NCI-H1105 (cell line): ENCODE measurements at regions not wholly inside any gene's neighbourhood (a gene's known extent, or its start where the extent isn't known, plus 50 kb on each side); places are given as distances from the start of the nearest gene placed in this dataset.
A peak's percentile ranks its signal among the peaks of the same experiment; 100 is the strongest.

Experiments
- DNase-seq: peaks from one replicate; lab custom pipeline; 2025; lab: John Stamatoyannopoulos, UW

DNA sequence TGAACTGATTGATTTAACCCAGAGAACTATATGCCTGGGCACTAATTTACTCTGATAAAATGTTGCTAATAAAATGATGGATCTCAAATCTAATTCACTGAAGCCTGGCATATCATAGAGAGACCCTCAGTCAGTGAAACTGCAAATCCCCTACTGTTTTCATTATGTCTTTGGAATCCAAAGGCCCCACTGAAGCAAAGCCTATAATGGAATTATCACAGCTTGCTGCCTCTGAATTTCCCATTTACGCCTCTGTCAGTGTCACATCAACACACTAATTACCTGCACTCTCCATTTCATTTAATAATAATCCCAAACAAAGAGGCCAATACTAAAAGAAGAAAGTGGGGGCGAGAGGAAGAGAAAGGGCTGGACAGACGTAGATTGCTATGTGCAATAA is 470.9 kb downstream of the MBD2 start:
- no peak for DNase-seq

DNA sequence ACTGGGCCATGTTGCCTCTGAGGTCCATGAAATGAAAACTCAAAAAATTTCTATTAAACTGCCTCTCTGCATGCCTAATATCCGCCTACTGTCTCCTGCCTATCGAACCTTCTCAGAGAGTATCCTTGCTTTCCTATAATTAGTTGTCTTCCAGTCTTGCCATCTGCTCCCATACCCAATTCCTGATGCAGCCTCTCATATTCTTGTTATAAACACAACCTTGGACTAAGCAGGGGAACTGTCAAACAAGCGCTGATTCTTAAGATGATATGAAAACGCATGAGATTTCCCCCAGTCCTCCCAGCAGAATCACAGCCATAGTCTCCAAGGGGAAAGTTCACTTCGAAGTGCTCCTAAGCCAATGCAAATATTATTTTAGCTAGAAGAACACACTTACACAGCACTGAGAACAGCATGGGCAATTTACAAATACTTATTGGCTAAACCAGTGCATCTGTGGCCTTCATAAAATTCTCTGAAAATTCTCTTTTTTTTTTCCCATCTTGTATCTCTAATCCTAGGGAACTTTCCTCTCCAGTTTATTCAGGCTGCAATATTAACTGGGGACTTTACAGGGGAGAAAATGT is 471.6 kb downstream of the MBD2 start:
- no peak for DNase-seq

DNA sequence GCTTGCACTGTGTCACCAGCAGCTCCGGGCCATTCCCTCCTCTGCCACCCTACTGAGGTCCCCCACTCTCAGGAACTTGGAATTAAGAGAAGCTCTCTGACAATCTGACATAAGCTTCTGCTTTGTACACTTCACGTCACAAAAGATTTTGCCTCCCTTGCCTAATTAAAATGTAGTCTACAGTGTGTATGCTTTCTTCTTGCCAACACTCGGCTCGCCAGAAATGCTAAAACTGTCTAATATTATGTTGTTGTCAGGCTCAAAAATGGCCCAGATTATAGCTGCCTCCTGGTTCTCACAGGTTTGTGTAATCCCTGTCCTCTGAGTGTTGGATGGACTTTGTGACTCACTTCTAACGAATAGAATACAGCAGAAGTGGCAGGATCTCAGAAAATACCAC is 474.7 kb downstream of the MBD2 start:
- no peak for DNase-seq

- no peak for DNase-seq
Measured at GRCh38 chr18:53747663-53748160, 476.8 kb downstream of the MBD2 start.

- DNase-seq = no peak
Measured at GRCh38 chr18:53747210-53747609, 477.3 kb downstream of the MBD2 start.

GRCh38 chr18:53745986-53746385 is 478.5 kb downstream of the MBD2 start:
- DNase-seq = no peak

- no peak for DNase-seq
Measured at GRCh38 chr18:53745224-53745967, 479.1 kb downstream of the MBD2 start.

DNA sequence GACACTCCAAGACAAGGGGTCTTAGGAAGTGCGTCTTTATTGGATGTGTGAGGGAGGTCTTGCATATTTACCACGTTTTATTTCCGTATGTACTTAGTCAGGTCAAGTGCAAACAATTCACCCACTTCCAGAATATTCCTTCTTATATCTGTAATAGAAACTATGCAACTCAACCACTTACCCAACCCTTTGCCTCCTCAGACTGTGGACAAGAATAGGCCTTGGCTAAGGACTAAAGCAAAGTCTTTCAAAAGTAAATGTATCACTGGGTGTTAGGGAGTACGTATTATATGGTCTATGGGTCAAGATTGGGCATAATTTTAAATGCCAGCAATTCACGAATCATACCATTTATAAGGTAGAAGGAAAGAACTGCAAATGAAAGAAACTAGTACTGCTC is 484.8 kb downstream of the MBD2 start:
- no peak for DNase-seq

- DNase-seq = no peak
Measured at GRCh38 chr18:53735526-53735925, 488.9 kb downstream of the MBD2 start.

DNA sequence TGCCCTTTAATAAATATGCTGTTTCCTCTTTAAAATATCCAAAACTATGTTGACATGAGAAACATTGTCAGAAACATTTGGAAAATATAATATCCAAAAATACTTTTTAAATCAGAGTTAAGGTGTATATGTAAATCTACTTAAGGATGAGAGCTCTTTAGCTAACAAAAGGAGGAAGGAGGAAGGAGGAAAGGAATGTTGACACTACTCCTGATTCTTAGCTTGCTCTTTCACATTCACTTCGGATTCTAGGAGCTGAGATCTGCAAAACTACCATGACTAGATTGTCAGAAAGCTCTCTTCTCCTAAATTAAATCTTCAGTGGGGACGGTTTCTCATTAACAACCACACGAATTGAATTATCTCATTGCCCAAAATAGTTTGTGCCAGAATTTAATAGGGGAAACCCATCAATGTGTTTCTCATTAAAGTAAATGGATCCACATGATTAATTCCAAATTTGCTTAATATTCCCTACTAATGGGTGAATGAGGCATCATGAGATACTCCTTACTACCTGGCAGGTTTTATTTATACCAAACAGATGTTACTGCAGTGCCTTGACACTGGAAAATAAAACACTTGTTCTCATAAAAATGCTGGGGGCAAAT is 509.1 kb downstream of the MBD2 start:
- no peak for DNase-seq

GRCh38 chr18:53710080-53710479 is 514.4 kb downstream of the MBD2 start:
- DNase-seq = no peak

DNA sequence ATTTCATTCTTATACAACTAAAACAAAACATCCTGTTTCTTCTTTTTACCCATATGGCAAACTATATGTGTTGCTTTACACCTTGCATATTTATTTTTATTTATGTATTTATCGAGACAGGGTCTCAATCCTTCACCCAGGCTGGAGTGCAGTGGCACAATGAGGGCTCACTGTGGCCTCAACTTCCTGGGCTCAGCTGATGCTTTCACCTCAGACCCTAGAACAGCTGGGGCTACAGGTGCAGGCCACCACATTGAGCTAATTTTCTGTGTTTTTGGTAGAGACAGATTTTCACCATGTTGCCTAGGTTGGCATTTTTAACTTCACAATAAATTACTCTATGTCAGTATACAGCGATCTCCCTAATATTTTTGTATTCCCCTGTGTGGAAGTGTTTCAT is 522.0 kb downstream of the MBD2 start:
- DNase-seq = no peak

DNA sequence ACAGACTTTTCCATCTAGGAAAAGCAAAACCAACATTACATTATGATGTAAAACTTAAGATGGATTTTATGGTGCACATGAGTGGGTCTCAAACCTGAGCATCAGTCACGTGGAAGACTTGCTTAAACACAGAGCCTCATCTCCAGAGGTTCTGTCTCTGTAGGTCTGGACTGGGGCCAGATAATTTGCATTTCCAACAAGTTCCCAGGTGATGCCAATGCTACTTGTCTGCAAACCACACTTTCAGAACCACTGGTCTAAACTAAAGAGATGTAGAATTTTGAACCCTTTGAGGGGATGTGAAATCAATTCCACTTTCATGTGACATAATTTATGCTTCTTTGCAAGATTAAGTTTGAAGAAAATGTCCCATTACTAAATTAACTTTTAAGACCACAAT is 522.8 kb downstream of the MBD2 start:
- no peak for DNase-seq

GRCh38 chr18:53698907-53699306 is 525.6 kb downstream of the MBD2 start:
- DNase-seq = peak; percentile 33

DNA sequence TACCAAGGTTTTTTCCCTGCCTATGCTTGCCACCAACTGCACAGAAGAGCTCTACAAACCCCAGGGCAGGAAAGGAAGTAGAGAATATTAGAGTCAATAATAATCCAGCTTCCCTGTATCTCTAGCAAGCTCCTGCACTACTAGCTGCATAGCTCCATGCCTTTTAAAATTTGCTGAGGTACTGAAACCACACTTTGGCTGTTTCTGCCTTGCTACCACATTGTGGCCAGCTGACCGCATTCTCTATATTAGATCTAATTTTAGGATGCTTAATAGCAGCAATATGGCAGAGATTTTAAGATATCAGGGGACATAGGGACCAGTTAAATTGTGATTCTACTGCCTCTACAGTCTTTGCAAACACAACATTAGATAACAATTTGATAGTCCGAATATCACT is 534.6 kb downstream of the MBD2 start:
- DNase-seq = no peak

DNA sequence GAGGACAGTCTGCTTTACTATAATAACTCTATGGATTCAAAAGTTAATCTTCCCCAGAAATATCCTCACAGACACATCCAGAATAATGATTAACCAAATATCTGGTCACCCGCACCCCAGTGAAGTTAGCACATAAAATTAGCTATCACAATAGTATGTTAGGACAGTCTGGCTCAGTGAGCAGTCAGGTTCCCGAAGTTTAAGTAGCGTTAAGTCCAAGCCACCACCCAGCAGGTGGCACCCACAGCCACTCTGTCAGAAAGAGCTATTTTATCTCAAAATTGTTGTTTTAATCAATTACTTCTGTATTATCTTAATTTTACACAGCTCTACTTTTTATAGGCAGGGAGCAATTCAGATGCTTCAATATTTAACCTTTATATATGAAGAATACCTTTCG is 537.5 kb downstream of the MBD2 start:
- DNase-seq = no peak

GRCh38 chr18:53682796-53683195 is 541.7 kb downstream of the MBD2 start:
- no peak for DNase-seq

- DNase-seq = no peak
Measured at GRCh38 chr18:53677480-53677879, 547.0 kb downstream of the MBD2 start.

GRCh38 chr18:53665701-53666100 is 558.8 kb downstream of the MBD2 start:
- no peak for DNase-seq

DNA sequence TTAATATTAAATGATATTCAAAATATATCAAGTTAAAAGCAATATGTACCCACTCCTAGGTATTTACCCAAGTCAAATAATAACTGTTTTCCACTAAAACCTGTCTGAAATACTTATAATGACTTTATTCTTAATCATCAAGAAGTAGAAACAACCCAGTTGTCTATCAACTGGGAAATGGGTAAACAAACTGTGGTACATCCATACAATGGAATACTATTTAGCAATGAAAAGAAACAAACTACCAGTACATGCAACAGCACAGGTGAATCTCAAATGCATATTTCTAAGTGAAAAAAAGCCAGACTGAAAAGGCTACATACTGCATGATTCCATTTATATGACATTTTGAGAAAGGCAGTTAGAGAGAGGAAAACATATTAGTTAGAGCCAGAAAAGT is 559.9 kb downstream of the MBD2 start:
- no peak for DNase-seq

- DNase-seq = no peak
Measured at GRCh38 chr18:53660306-53660705, 564.2 kb downstream of the MBD2 start.

GRCh38 chr18:53657257-53657656 is 567.2 kb downstream of the MBD2 start:
- DNase-seq = no peak

GRCh38 chr18:53649621-53650020 is 574.8 kb downstream of the MBD2 start:
- DNase-seq = no peak
